Tibial nerve (tissue), 4 donors: ENCODE measurements at regions not wholly inside any gene's neighbourhood (a gene's known extent, or its start where the extent isn't known, plus 50 kb on each side); places are given as distances from the start of the nearest gene placed in this dataset.
"Not testable (repeated sequence)": the region's sequence is repeated elsewhere in the genome, so short reads cannot be mapped to it uniquely, and the experiment has no call there.

Experiments
- DNase-seq, 2 donors: peaks; one replicate each; pipeline ENCODE4 v3.0.0-alpha.2; 2019; ENCODE audit warnings: low spot score in 2 of 2
- H3K27ac ChIP-seq, 4 donors: fragments of 200-600 bp; sonication (generic) in 3 of 4; one replicate each; pipeline ENCODE4 v1.5.1; 2017 to 2019; ENCODE audit warnings: mild to moderate bottlenecking in 1 of 4
- H3K27me3 ChIP-seq, 2 donors: fragments of 200-600 bp; sonication (generic) in 1 of 2; one replicate each; pipeline versions ENCODE4 v1.5.1 to v1.6.0; 2017 to 2019
- H3K36me3 ChIP-seq, 3 donors: fragments of 200-600 bp; sonication (generic); one replicate each; pipeline ENCODE4 v1.5.1; 2018 to 2019
- H3K4me1 ChIP-seq, 4 donors: fragments of 200-600 bp; sonication (generic) in 3 of 4; one replicate each; pipeline ENCODE4 v1.5.1; 2017 to 2019
- H3K4me3 ChIP-seq, 4 donors: fragments of 200-600 bp; sonication (generic) in 3 of 4; one replicate each; pipeline ENCODE4 v1.5.1; 2017 to 2019; ENCODE audit warnings: mild to moderate bottlenecking in 1 of 4, moderate library complexity in 1 of 4
- H3K9me3 ChIP-seq, 4 donors: fragments of 200-600 bp; sonication (generic) in 3 of 4; one replicate each; pipeline ENCODE4 v1.5.1; 2017 to 2019
- CTCF ChIP-seq, 5 experiments: fragments of 200-600 bp in 3 of 5; fragments of 450-650 bp in 2 of 5; sonication (generic) in 3 of 5; IDR thresholded peaks; one replicate each; pipeline ENCODE4 v1.5.1; 2016 to 2019; ENCODE audit warnings: antibody characterized with exemption in 5 of 5, mild to moderate bottlenecking in 3 of 5, moderate library complexity in 2 of 5
- EP300 ChIP-seq, 2 donors: sonication (generic); formaldehyde crosslinking; IDR thresholded peaks; one replicate each; pipeline ENCODE4 v1.6.1; 2017; ENCODE audit warnings: antibody characterized with exemption in 2 of 2, mild to moderate bottlenecking in 1 of 2
- POLR2A ChIP-seq, 2 donors: fragments of 450-650 bp; IDR thresholded peaks; one replicate each; pipeline ENCODE4 v1.6.1; 2017; ENCODE audit warnings: antibody characterized with exemption in 2 of 2, mild to moderate bottlenecking in 2 of 2, moderate library complexity in 2 of 2
- WGBS, 2 donors: methylation state at CpG; one replicate each; pipeline ENCODE4 v1.1.5; 2018; 5-methylcytosine and 5-hydroxymethylcytosine counted together

GRCh38 chr9:119877306-119877705 lies 508.1 kb upstream of the BRINP1 start:
- Histone ChIP-seq H3K27ac (no peak overlapping the region), H3K36me3 (no peaks in the 10 kb centered on the region), H3K27me3 (no peaks in the 10 kb centered on the region), H3K9me3 (no peaks in the 10 kb centered on the region), H3K4me1 (no peaks in the 10 kb centered on the region), H3K4me3 (no peak overlapping the region)
- WGBS, 2 donors: 78 to 79% methylated on average over 6 of the region's 6 CpGs
- no peak for DNase-seq
- TF ChIP-seq POLR2A (IDR thresholded peaks at IDR 0.05): no peak
- no peak for TF ChIP-seq EP300 (IDR thresholded peaks at IDR 0.05)
- TF ChIP-seq CTCF (IDR thresholded peaks at IDR 0.05): no peak

- no peak for DNase-seq
- no peak overlapping the region for H3K27ac ChIP-seq
- no peaks in the 10 kb centered on the region for H3K36me3 ChIP-seq
- H3K9me3 ChIP-seq: peaks cover 0 to 3% (median 0%) of the 10 kb centered on the region in 4 donors
- WGBS, 2 donors: 63 to 72% methylated on average over 3 of the region's 3 CpGs
- H3K27me3 ChIP-seq: no peaks in the 10 kb centered on the region
- H3K4me1 ChIP-seq: no peaks in the 10 kb centered on the region
- TF ChIP-seq CTCF (IDR thresholded peaks at IDR 0.05) (no peak), EP300 (IDR thresholded peaks at IDR 0.05) (no peak), POLR2A (IDR thresholded peaks at IDR 0.05) (no peak)
- no peak overlapping the region for H3K4me3 ChIP-seq
Observed at GRCh38 chr9:119873877-119874276, 504.6 kb upstream of the BRINP1 start.

DNA sequence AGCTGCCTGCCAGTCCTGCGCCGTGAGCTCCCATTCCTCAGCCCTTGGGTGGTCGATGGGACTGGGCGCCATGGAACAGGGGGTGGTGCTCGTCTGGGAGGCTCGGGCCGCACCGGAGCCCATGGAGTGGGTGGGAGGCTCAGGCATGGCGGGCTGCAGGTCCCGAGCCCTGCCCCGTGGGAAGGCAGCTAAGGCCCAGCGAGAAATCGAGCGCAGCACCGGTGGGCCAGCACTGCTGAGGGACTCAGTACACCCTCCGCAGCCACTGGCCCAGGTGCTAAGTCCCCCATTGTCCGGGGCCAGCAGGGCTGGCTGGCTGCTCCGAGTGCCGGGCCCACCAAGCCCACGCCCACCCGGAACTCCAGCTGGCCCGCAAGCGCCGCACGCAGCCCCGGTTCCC lies 501.0 kb upstream of the BRINP1 start:
- not testable (repeated sequence) for H3K27me3 ChIP-seq, H3K27ac ChIP-seq, H3K4me3 ChIP-seq, H3K36me3 ChIP-seq, DNase-seq, H3K4me1 ChIP-seq
- H3K9me3 ChIP-seq: peaks cover 0 to 14% (median 0%) of the 10 kb centered on the region in 4 donors
- 93 to 97% methylated on average over 17 to 24 of the region's 26 CpGs for WGBS, 2 donors

GRCh38 chr9:119868694-119869093 lies 499.5 kb upstream of the BRINP1 start:
- H3K27me3 ChIP-seq: no peaks in the 10 kb centered on the region
- no peak for DNase-seq
- no peak overlapping the region for H3K4me3 ChIP-seq
- peaks cover 0 to 14% (median 0%) of the 10 kb centered on the region in 4 donors for H3K9me3 ChIP-seq
- TF ChIP-seq CTCF (IDR thresholded peaks at IDR 0.05) (no peak), POLR2A (IDR thresholded peaks at IDR 0.05) (no peak), EP300 (IDR thresholded peaks at IDR 0.05) (no peak)
- H3K36me3 ChIP-seq: no peaks in the 10 kb centered on the region
- no peak overlapping the region for H3K27ac ChIP-seq
- no peaks in the 10 kb centered on the region for H3K4me1 ChIP-seq
- 71 to 72% methylated on average over 5 of the region's 5 CpGs for WGBS, 2 donors

- Histone ChIP-seq H3K4me1 (no peaks in the 10 kb centered on the region), H3K9me3 (no peaks in the 10 kb centered on the region), H3K27me3 (no peaks in the 10 kb centered on the region), H3K4me3 (no peak overlapping the region), H3K36me3 (no peaks in the 10 kb centered on the region), H3K27ac (no peak overlapping the region)
- no peak for TF ChIP-seq EP300 (IDR thresholded peaks at IDR 0.05)
- DNase-seq: no peak
Observed at GRCh38 chr9:119861842-119862241, 492.6 kb upstream of the BRINP1 start.

DNA sequence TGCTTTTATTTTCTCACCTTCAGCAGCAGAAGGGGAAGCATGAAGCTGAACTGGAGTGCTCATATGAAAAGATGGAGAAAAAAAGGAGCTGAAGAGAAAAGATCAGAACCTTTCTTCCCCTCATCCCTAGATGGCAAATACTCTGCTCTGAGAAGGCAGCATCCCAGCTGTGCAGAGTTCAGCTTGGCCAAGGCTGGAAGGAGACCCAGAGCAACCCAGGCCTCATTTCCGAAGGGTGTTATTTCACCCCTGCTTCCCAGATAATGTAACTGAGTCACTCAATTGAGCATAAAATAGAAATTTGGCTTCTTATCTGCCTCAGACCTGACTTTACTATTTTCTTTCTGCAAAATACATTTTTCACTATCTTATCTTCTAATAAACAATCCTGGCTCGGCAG lies 489.9 kb upstream of the BRINP1 start:
- Histone ChIP-seq H3K36me3 (no peaks in the 10 kb centered on the region), H3K27me3 (no peaks in the 10 kb centered on the region), H3K9me3 (no peaks in the 10 kb centered on the region), H3K4me1 (no peaks in the 10 kb centered on the region), H3K27ac (no peak overlapping the region), H3K4me3 (no peak overlapping the region)
- no peak for TF ChIP-seq CTCF (IDR thresholded peaks at IDR 0.05)
- no peak for TF ChIP-seq EP300 (IDR thresholded peaks at IDR 0.05)
- TF ChIP-seq POLR2A (IDR thresholded peaks at IDR 0.05): no peak
- WGBS, 2 donors: 83 to 86% methylated on average over 2 of the region's 2 CpGs
- no peak for DNase-seq
